ENCODE measurements at regions not wholly inside any gene's neighbourhood (a gene's known extent, or its start where the extent isn't known, plus 50 kb on each side); places are given as distances from the start of the nearest gene placed in this dataset.

GRCh38 chr2:19300961-19301360 is 57.5 kb downstream of the OSR1 start:
- no peak for DNase-seq

- DNase-seq, result no peak
Observed at GRCh38 chr2:19299522-19299921, 58.9 kb downstream of the OSR1 start.

GRCh38 chr2:19299032-19299431 is 59.4 kb downstream of the OSR1 start:
- no peak for DNase-seq

GRCh38 chr2:19297716-19298115 is 60.7 kb downstream of the OSR1 start:
- DNase-seq, result no peak

- no peak for DNase-seq
Observed at GRCh38 chr2:19295998-19296502, 62.4 kb downstream of the OSR1 start.

- DNase-seq, result no peak
Observed at GRCh38 chr2:19292007-19292406, 66.4 kb downstream of the OSR1 start.

GRCh38 chr2:19288291-19288690 is 70.1 kb downstream of the OSR1 start:
- DNase-seq, result no peak

- no peak for DNase-seq
Observed at GRCh38 chr2:19287324-19287723, 71.1 kb downstream of the OSR1 start.

- no peak for DNase-seq
Observed at GRCh38 chr2:19282305-19282704, 76.1 kb downstream of the OSR1 start.

- no peak for DNase-seq
Observed at GRCh38 chr2:19274439-19274838, 84.0 kb downstream of the OSR1 start.

- DNase-seq, result no peak
Observed at GRCh38 chr2:19272941-19273470, 85.4 kb downstream of the OSR1 start.

- DNase-seq, result no peak
Observed at GRCh38 chr2:19272039-19272438, 86.4 kb downstream of the OSR1 start.

- DNase-seq, result no peak
Observed at GRCh38 chr2:19264852-19265251, 93.6 kb downstream of the OSR1 start.

GRCh38 chr2:19262150-19262549 is 96.3 kb downstream of the OSR1 start:
- no peak for DNase-seq

GRCh38 chr2:19261061-19261460 is 97.4 kb downstream of the OSR1 start:
- no peak for DNase-seq

GRCh38 chr2:19256121-19256601 is 102.3 kb downstream of the OSR1 start:
- no peak for DNase-seq

- no peak for DNase-seq
Observed at GRCh38 chr2:19255481-19255880, 102.9 kb downstream of the OSR1 start.

GRCh38 chr2:19251554-19251953 is 106.9 kb downstream of the OSR1 start:
- no peak for DNase-seq

- DNase-seq, result no peak
Observed at GRCh38 chr2:19250906-19251305, 107.5 kb downstream of the OSR1 start.

GRCh38 chr2:19247186-19247585 is 111.2 kb downstream of the OSR1 start:
- DNase-seq, result no peak

- DNase-seq, result no peak
Observed at GRCh38 chr2:19246496-19246895, 111.9 kb downstream of the OSR1 start.

- DNase-seq, result no peak
Observed at GRCh38 chr2:19244460-19245363, 113.7 kb downstream of the OSR1 start.
